GM12865 (cell line): ENCODE measurements at regions not wholly inside any gene's neighbourhood (a gene's known extent, or its start where the extent isn't known, plus 50 kb on each side); places are given as distances from the start of the nearest gene placed in this dataset.
"Not testable (repeated sequence)": the region's sequence is repeated elsewhere in the genome, so short reads cannot be mapped to it uniquely, and the experiment has no call there.

Experiments
- DNase-seq: peaks from one replicate; pipeline ENCODE4 v3.0.0; 2010; ENCODE audit warnings: low read depth
- H3K4me3 ChIP-seq: 2 replicates; pipeline ENCODE4 v1.5.1; 2011; ENCODE audit warnings: mild to moderate bottlenecking, low read depth, low read length, control low read depth
- CTCF ChIP-seq: IDR thresholded peaks from 2 replicates; pipeline ENCODE4 v1.5.1; 2011; ENCODE audit warnings: low read length, control low read depth, low read depth, inconsistent platforms; ENCODE audit not compliant: insufficient read depth; ENCODE audit errors: missing control alignments

- no peak for TF ChIP-seq CTCF
- no peak for DNase-seq
- no peak overlapping the region for H3K4me3 ChIP-seq
These were observed 50.1 kb upstream of the LTA4H start for GRCh38 chr12:96085475-96085874.

- not testable (repeated sequence) for H3K4me3 ChIP-seq, DNase-seq
These were observed 50.8 kb upstream of the LTA4H start for GRCh38 chr12:96086190-96086589.

GRCh38 chr12:96091833-96092232, 56.4 kb upstream of the LTA4H start:
- TF ChIP-seq CTCF: no peak
- no peak overlapping the region for H3K4me3 ChIP-seq
- DNase-seq: no peak

GRCh38 chr12:96093543-96094196, 58.3 kb upstream of the LTA4H start:
- TF ChIP-seq CTCF: no peak
- DNase-seq: no peak
- no peak overlapping the region for H3K4me3 ChIP-seq

- no peak overlapping the region for H3K4me3 ChIP-seq
- DNase-seq: no peak
- TF ChIP-seq CTCF: no peak
These were observed 58.8 kb upstream of the LTA4H start for GRCh38 chr12:96094201-96094600.

- no peak overlapping the region for H3K4me3 ChIP-seq
- TF ChIP-seq CTCF: no peak
- DNase-seq: no peak
These were observed 63.2 kb upstream of the LTA4H start for GRCh38 chr12:96098631-96099030.

- DNase-seq: no peak
- no peak for TF ChIP-seq CTCF
- H3K4me3 ChIP-seq: no peak overlapping the region
These were observed 64.0 kb upstream of the LTA4H start for GRCh38 chr12:96099421-96099820.
